Peyer's patch (tissue), 4 donors: ENCODE measurements at regions not wholly inside any gene's neighbourhood (a gene's known extent, or its start where the extent isn't known, plus 50 kb on each side); places are given as distances from the start of the nearest gene placed in this dataset.

Experiments
- POLR2A ChIP-seq, 2 donors: fragments of 450-650 bp; IDR thresholded peaks; one replicate each; pipeline ENCODE4 v1.5.1; 2017; ENCODE audit warnings: antibody characterized with exemption in 2 of 2, mild to moderate bottlenecking in 2 of 2, moderate library complexity in 2 of 2
- TF ChIP-seq, protein P1 (sequence below), 6 experiments: fragments of 450-650 bp in 4 of 6; fragments of 200-600 bp in 2 of 6; sonication (generic) in 1 of 6; IDR thresholded peaks; one replicate each; pipeline ENCODE4 v1.5.1; 2017 to 2019; ENCODE audit warnings: antibody characterized with exemption in 6 of 6, mild to moderate bottlenecking in 3 of 6, moderate library complexity in 1 of 6

DNA sequence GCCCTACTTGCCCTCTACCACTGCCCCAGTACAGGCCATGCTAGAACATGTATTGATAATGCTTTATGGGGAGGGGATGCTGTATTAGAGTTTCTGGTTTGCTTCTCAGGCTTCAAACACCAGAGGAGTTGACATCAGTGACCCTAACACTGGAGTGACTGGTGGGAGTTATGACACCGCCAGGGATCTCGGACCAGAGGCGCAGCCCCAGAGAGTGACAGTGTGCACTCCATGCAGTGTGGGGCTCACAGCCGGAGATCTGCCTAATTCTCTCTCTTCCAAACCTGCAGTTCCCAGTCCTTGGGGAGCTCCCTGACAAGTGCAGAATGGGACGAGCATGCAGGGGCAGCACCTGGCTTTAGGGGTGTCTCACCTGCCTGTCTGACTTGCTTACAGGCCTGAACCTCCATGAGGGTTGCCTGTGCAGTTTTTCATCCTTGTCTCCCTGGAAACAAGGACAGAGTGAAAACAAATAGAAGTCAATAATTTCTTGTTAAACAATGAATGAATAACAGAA, 244.9 kb upstream of the MYT1L start:
- TF ChIP-seq, protein P1, sequence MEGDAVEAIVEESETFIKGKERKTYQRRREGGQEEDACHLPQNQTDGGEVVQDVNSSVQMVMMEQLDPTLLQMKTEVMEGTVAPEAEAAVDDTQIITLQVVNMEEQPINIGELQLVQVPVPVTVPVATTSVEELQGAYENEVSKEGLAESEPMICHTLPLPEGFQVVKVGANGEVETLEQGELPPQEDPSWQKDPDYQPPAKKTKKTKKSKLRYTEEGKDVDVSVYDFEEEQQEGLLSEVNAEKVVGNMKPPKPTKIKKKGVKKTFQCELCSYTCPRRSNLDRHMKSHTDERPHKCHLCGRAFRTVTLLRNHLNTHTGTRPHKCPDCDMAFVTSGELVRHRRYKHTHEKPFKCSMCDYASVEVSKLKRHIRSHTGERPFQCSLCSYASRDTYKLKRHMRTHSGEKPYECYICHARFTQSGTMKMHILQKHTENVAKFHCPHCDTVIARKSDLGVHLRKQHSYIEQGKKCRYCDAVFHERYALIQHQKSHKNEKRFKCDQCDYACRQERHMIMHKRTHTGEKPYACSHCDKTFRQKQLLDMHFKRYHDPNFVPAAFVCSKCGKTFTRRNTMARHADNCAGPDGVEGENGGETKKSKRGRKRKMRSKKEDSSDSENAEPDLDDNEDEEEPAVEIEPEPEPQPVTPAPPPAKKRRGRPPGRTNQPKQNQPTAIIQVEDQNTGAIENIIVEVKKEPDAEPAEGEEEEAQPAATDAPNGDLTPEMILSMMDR (IDR thresholded peaks at IDR 0.05): no peak
- no peak for TF ChIP-seq POLR2A (IDR thresholded peaks at IDR 0.05)
